Spinal cord (tissue), 9 donors: ENCODE measurements at regions not wholly inside any gene's neighbourhood (a gene's known extent, or its start where the extent isn't known, plus 50 kb on each side); places are given as distances from the start of the nearest gene placed in this dataset.

Experiments used
- DNase-seq, 6 donors: peaks; one replicate each; pipeline versions ENCODE4 v3.0.0 to v3.0.0-alpha.2; 2013 to 2015; ENCODE audit warnings: low spot score in 6 of 6, low read depth in 4 of 6
- H3K27ac ChIP-seq: one replicate; pipeline ENCODE4 v1.5.1; 2013; ENCODE audit warnings: low read depth, low read length, control low read depth
- H3K27me3 ChIP-seq: one replicate; pipeline ENCODE4 v1.6.1; 2013; ENCODE audit warnings: low read length; ENCODE audit not compliant: control insufficient read depth, insufficient read depth
- H3K36me3 ChIP-seq: one replicate; pipeline ENCODE4 v1.6.1; 2013; ENCODE audit warnings: low read length; ENCODE audit not compliant: control insufficient read depth, insufficient read depth
- H3K4me1 ChIP-seq: one replicate; pipeline ENCODE4 v1.6.1; 2013; ENCODE audit warnings: low read length; ENCODE audit not compliant: control insufficient read depth, insufficient read depth
- H3K4me3 ChIP-seq: one replicate; pipeline ENCODE4 v1.5.1; 2013; ENCODE audit warnings: low read depth, low read length, control low read depth
- H3K9me3 ChIP-seq: one replicate; pipeline ENCODE4 v1.6.1; 2013; ENCODE audit warnings: low read length; ENCODE audit not compliant: control insufficient read depth, insufficient read depth
- WGBS: methylation state at CpG from one replicate; pipeline ENCODE4 v1.1.5; 2013; ENCODE audit warnings: missing lambda C conversion rate; ENCODE audit not compliant: insufficient coverage; 5-methylcytosine and 5-hydroxymethylcytosine counted together
- donor health status: healthy.

- Histone ChIP-seq H3K4me3 (no peak overlapping the region), H3K27me3 (no peaks in the 10 kb centered on the region), H3K27ac (no peak overlapping the region), H3K4me1 (no peaks in the 10 kb centered on the region), H3K36me3 (no peaks in the 10 kb centered on the region), H3K9me3 (peaks cover 4% of the 10 kb centered on the region)
- 26% methylated on average over 3 of the region's 6 CpGs for WGBS
- no peak for DNase-seq
These were observed 149.7 kb upstream of the PLET1 start for GRCh38 chr11:112410325-112410724.

DNA sequence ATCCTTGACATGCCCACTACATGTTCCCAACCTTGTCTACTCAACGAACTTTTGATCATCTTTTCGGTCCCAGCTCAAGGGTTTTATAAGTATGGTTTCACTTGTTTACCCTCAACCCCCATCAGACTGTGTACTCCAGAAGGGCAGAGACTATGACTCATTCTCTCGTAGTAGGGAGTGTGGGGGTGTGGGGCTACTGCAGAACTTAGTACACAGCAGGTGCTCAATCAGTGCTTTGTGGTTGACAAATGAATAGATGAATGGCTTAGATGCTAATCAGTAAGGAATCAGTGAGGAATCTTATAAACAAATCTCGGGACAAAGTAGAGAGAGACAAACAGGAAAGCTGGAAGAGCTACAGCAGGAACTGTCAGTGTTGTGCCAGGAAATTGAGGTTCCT is 151.7 kb upstream of the PLET1 start:
- H3K36me3 ChIP-seq = no peaks in the 10 kb centered on the region
- DNase-seq = no peak
- H3K4me1 ChIP-seq = no peaks in the 10 kb centered on the region
- H3K9me3 ChIP-seq = peaks cover 4% of the 10 kb centered on the region
- no peaks in the 10 kb centered on the region for H3K27me3 ChIP-seq
- no CpG with 5 or more reads among the region's 4 CpGs for WGBS
- H3K4me3 ChIP-seq = no peak overlapping the region
- H3K27ac ChIP-seq = no peak overlapping the region

- H3K27me3 ChIP-seq = no peaks in the 10 kb centered on the region
- no CpG with 5 or more reads among the region's 3 CpGs for WGBS
These were observed 156.7 kb upstream of the PLET1 start for GRCh38 chr11:112417339-112417738.

GRCh38 chr11:112418438-112418837 is 157.8 kb upstream of the PLET1 start:
- no peak for DNase-seq
- H3K36me3 ChIP-seq = no peaks in the 10 kb centered on the region
- no CpG with 5 or more reads among the region's 1 CpG for WGBS
- no peaks in the 10 kb centered on the region for H3K27me3 ChIP-seq
- H3K9me3 ChIP-seq = peaks cover 4% of the 10 kb centered on the region
- H3K27ac ChIP-seq = no peak overlapping the region
- no peaks in the 10 kb centered on the region for H3K4me1 ChIP-seq
- H3K4me3 ChIP-seq = no peak overlapping the region

More at GRCh38 chr11:112417339-112417738, 156.7 kb upstream of the PLET1 start:
- H3K4me1 ChIP-seq = no peaks in the 10 kb centered on the region
- H3K36me3 ChIP-seq = no peaks in the 10 kb centered on the region
- no peak overlapping the region for H3K27ac ChIP-seq
- H3K9me3 ChIP-seq = peaks cover 4% of the 10 kb centered on the region
- H3K4me3 ChIP-seq = no peak overlapping the region
- DNase-seq = no peak

DNA sequence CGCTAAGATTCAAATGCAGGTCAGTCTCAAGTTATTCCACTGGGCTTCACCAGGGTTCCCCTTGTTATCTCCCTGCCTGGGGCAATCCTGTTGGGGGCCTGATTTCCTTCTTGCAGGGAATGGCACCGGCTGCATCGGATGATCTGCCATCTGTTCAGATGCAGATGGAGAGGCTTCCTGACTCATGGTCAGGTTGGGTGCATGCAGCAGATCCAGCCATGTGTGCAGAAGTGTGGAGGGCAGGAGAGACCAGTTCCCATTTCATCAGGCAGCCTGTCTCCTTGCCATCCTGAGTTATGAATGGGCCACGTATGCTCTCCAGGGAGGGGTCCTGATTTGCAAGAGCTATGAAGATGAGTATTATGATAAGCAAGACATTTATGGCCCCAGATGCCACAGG is 161.2 kb upstream of the PLET1 start:
- Histone ChIP-seq H3K36me3 (no peaks in the 10 kb centered on the region), H3K4me1 (no peaks in the 10 kb centered on the region), H3K4me3 (no peak overlapping the region), H3K27me3 (no peaks in the 10 kb centered on the region), H3K9me3 (no peaks in the 10 kb centered on the region), H3K27ac (no peak overlapping the region)
- 46% methylated on average over 4 of the region's 4 CpGs for WGBS
- peak in 1 of 6 donors; percentile 29 for DNase-seq

DNA sequence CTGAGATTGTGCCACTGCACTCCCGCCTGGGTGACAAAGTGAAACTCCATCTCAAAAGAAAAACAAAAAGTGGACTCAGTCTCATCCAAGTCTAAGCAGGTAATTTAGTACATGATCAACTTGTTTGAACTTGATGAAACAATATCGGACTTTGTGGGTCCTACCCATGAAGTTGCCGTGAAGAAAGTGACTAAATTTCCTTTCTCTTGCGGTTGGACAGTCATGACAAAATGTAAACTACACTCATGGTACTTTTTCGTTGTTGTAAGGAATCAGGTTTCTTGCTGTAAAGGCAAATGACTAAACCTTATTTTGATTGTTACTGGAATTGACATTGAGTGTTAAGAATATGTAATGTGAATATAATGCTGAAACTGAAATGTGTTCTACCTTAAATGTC is 164.5 kb upstream of the PLET1 start:
- no peaks in the 10 kb centered on the region for H3K4me1 ChIP-seq
- H3K36me3 ChIP-seq = no peaks in the 10 kb centered on the region
- no peak overlapping the region for H3K4me3 ChIP-seq
- no peaks in the 10 kb centered on the region for H3K27me3 ChIP-seq
- no peak for DNase-seq
- no peaks in the 10 kb centered on the region for H3K9me3 ChIP-seq
- 96% methylated on average over 3 of the region's 5 CpGs for WGBS
- H3K27ac ChIP-seq = no peak overlapping the region

GRCh38 chr11:112437096-112437495 is 176.4 kb upstream of the PLET1 start:
- Histone ChIP-seq H3K4me1 (no peaks in the 10 kb centered on the region), H3K36me3 (no peaks in the 10 kb centered on the region), H3K27ac (no peak overlapping the region), H3K4me3 (no peak overlapping the region), H3K27me3 (no peaks in the 10 kb centered on the region), H3K9me3 (peaks cover 6% of the 10 kb centered on the region)
- DNase-seq = no peak
- WGBS = no CpG with 5 or more reads among the region's 2 CpGs

DNA sequence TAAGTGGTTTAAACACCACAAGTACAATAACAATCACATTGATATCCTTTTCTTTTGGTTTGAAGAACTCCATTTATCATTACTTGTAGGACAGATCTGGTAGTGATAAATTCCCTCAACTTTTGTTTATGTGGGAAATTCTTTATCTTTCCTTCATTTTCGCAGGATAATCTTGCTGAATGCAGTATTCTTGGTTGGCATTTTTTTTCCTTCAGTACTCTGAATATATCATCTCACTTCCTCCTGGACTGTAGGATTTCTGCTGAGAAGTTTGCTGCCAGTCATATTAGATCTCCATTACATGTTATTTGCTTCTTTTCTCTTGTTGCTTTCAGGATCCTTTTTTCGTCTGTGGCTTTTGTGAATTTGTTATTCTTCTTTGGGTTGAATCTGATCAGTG is 179.0 kb upstream of the PLET1 start:
- WGBS = no CpG with 5 or more reads among the region's 2 CpGs
- H3K36me3 ChIP-seq = no peaks in the 10 kb centered on the region
- no peak overlapping the region for H3K27ac ChIP-seq
- H3K27me3 ChIP-seq = no peaks in the 10 kb centered on the region
- no peak for DNase-seq
- no peaks in the 10 kb centered on the region for H3K4me1 ChIP-seq
- H3K9me3 ChIP-seq = peaks cover 9% of the 10 kb centered on the region
- no peak overlapping the region for H3K4me3 ChIP-seq

- Histone ChIP-seq H3K36me3 (no peaks in the 10 kb centered on the region), H3K4me3 (no peak overlapping the region), H3K4me1 (no peaks in the 10 kb centered on the region), H3K27me3 (no peaks in the 10 kb centered on the region), H3K9me3 (peaks cover 13% of the 10 kb centered on the region), H3K27ac (no peak overlapping the region)
- no peak for DNase-seq
- WGBS = 91% methylated on average over 1 of the region's 1 CpG
These were observed 179.9 kb upstream of the PLET1 start for GRCh38 chr11:112440518-112440917.

GRCh38 chr11:112448168-112448567 is 187.5 kb upstream of the PLET1 start:
- Histone ChIP-seq H3K27ac (no peak overlapping the region), H3K4me1 (no peaks in the 10 kb centered on the region), H3K36me3 (no peaks in the 10 kb centered on the region), H3K4me3 (no peak overlapping the region), H3K9me3 (peaks cover 8% of the 10 kb centered on the region), H3K27me3 (no peaks in the 10 kb centered on the region)
- no peak for DNase-seq
- 88% methylated on average over 3 of the region's 4 CpGs for WGBS
